Nephron (organoid): ENCODE measurements at regions not wholly inside any gene's neighbourhood (a gene's known extent, or its start where the extent isn't known, plus 50 kb on each side); places are given as distances from the start of the nearest gene placed in this dataset.

ENCODE experiments used
- H3K27ac Mint-ChIP-seq, 3 experiments: 2 replicates each; pipeline ENCODE4 v1.8.0; 2020; ENCODE audit warnings: mixed read lengths in 3 of 3, mild to moderate bottlenecking in 2 of 3, moderate library complexity in 1 of 3
- H3K27me3 Mint-ChIP-seq: 2 replicates; pipeline ENCODE4 v1.8.0; 2021; ENCODE audit warnings: low read depth, mild to moderate bottlenecking, moderate library complexity, mixed read lengths
- H3K36me3 Mint-ChIP-seq: 2 replicates; pipeline ENCODE4 v1.8.0; 2020; ENCODE audit warnings: low read depth, mixed read lengths
- H3K4me1 Mint-ChIP-seq: 2 replicates; pipeline ENCODE4 v1.8.0; 2020; ENCODE audit warnings: mixed read lengths
- H3K4me3 Mint-ChIP-seq, 3 experiments: 2 replicates each; pipeline ENCODE4 v1.8.0; 2020; ENCODE audit warnings: mild to moderate bottlenecking in 3 of 3, mixed read lengths in 3 of 3, moderate library complexity in 2 of 3
- H3K9me3 Mint-ChIP-seq: 2 replicates; pipeline ENCODE4 v1.8.0; 2020; ENCODE audit warnings: mixed read lengths
- CTCF ChIP-seq, 3 experiments: fragments of 200-600 bp; sonication (generic); IDR thresholded peaks; one replicate each; pipeline ENCODE4 v1.5.0; 2021; ENCODE audit warnings: antibody characterized with exemption in 3 of 3; ENCODE audit not compliant: unreplicated experiment in 3 of 3

- Mint-ChIP-seq H3K36me3 (peaks cover 7% of the 10 kb centered on the region), H3K4me3 (no peak overlapping the region), H3K9me3 (peaks cover 23% of the 10 kb centered on the region), H3K4me1 (peaks cover 10% of the 10 kb centered on the region), H3K27me3 (no peaks in the 10 kb centered on the region), H3K27ac (peak overlapping the region in 1 of 3 experiments; percentile 84)
- TF ChIP-seq CTCF (IDR thresholded peaks at IDR 0.05; ENCODE audit: unreplicated experiment in 3 of 3): no peak
These were observed 283.9 kb downstream of the IDS start for GRCh38 chrX:149221230-149221629.

- no peaks in the 10 kb centered on the region for H3K27me3 Mint-ChIP-seq
- H3K4me3 Mint-ChIP-seq: no peak overlapping the region
- H3K4me1 Mint-ChIP-seq: peaks cover 14% of the 10 kb centered on the region
- peak overlapping the region in 1 of 3 experiments; percentile 26 for H3K27ac Mint-ChIP-seq
- H3K36me3 Mint-ChIP-seq: peaks cover 11% of the 10 kb centered on the region
- no peak for TF ChIP-seq CTCF (IDR thresholded peaks at IDR 0.05; ENCODE audit: unreplicated experiment in 3 of 3)
- peaks cover 18% of the 10 kb centered on the region for H3K9me3 Mint-ChIP-seq
These were observed 291.8 kb downstream of the IDS start for GRCh38 chrX:149213264-149213663.

- H3K27me3 Mint-ChIP-seq: no peaks in the 10 kb centered on the region
- peak overlapping the region; percentile 47 to 59 (median 50) for H3K27ac Mint-ChIP-seq
- TF ChIP-seq CTCF (IDR thresholded peaks at IDR 0.05; ENCODE audit: unreplicated experiment in 3 of 3): no peak
- H3K9me3 Mint-ChIP-seq: peaks cover 5% of the 10 kb centered on the region
- no peaks in the 10 kb centered on the region for H3K36me3 Mint-ChIP-seq
- H3K4me3 Mint-ChIP-seq: no peak overlapping the region
- peaks cover 15% of the 10 kb centered on the region for H3K4me1 Mint-ChIP-seq
These were observed 296.8 kb downstream of the IDS start for GRCh38 chrX:149208307-149208706.

- no peak for TF ChIP-seq CTCF (IDR thresholded peaks at IDR 0.05; ENCODE audit: unreplicated experiment in 3 of 3)
- Mint-ChIP-seq H3K4me1 (peaks cover 14% of the 10 kb centered on the region), H3K36me3 (no peaks in the 10 kb centered on the region), H3K4me3 (no peak overlapping the region), H3K27ac (no peak overlapping the region), H3K27me3 (no peaks in the 10 kb centered on the region), H3K9me3 (peaks cover 9% of the 10 kb centered on the region)
These were observed 297.6 kb downstream of the IDS start for GRCh38 chrX:149207518-149207917.

- no peak for TF ChIP-seq CTCF (IDR thresholded peaks at IDR 0.05; ENCODE audit: unreplicated experiment in 3 of 3)
- H3K27me3 Mint-ChIP-seq: no peaks in the 10 kb centered on the region
- no peaks in the 10 kb centered on the region for H3K36me3 Mint-ChIP-seq
- peaks cover 12% of the 10 kb centered on the region for H3K9me3 Mint-ChIP-seq
- H3K4me3 Mint-ChIP-seq: no peak overlapping the region
- H3K27ac Mint-ChIP-seq: no peak overlapping the region
- H3K4me1 Mint-ChIP-seq: peaks cover 8% of the 10 kb centered on the region
These were observed 299.2 kb downstream of the IDS start for GRCh38 chrX:149205937-149206336.

- Mint-ChIP-seq H3K4me1 (peaks cover 8% of the 10 kb centered on the region), H3K4me3 (no peak overlapping the region), H3K27me3 (no peaks in the 10 kb centered on the region), H3K27ac (no peak overlapping the region), H3K9me3 (peaks cover 12% of the 10 kb centered on the region), H3K36me3 (no peaks in the 10 kb centered on the region)
- TF ChIP-seq CTCF (IDR thresholded peaks at IDR 0.05; ENCODE audit: unreplicated experiment in 3 of 3): no peak
These were observed 300.0 kb downstream of the IDS start for GRCh38 chrX:149205081-149205480.
